Activated naive CD8-positive, alpha-beta T cell treated with anti-CD3 and anti-CD28 coated beads for 36 hours (primary cell): ENCODE measurements at regions not wholly inside any gene's neighbourhood (a gene's known extent, or its start where the extent isn't known, plus 50 kb on each side); places are given as distances from the start of the nearest gene placed in this dataset.

Experiments used
- DNase-seq: peaks from one replicate; pipeline ENCODE4 v3.0.0; 2021
- H3K27ac Mint-ChIP-seq: one replicate; pipeline ENCODE4 v1.8.0; 2022; ENCODE audit warnings: mild to moderate bottlenecking, moderate library complexity, mixed read lengths
- H3K27me3 Mint-ChIP-seq: one replicate; pipeline ENCODE4 v1.8.0; 2022; ENCODE audit warnings: mild to moderate bottlenecking, mixed read lengths
- H3K36me3 Mint-ChIP-seq: one replicate; pipeline ENCODE4 v1.8.0; 2021; ENCODE audit warnings: mild to moderate bottlenecking, mixed read lengths
- H3K4me1 Mint-ChIP-seq: one replicate; pipeline ENCODE4 v1.8.0; 2021; ENCODE audit warnings: mixed read lengths
- H3K4me3 Mint-ChIP-seq: one replicate; pipeline ENCODE4 v1.8.0; 2022; ENCODE audit warnings: mild to moderate bottlenecking, moderate library complexity, mixed read lengths
- H3K9me3 Mint-ChIP-seq: one replicate; pipeline ENCODE4 v1.8.0; 2022; ENCODE audit warnings: mixed read lengths

- Mint-ChIP-seq H3K36me3 (no peaks in the 10 kb centered on the region), H3K27ac (no peak overlapping the region), H3K27me3 (no peaks in the 10 kb centered on the region), H3K4me3 (no peak overlapping the region), H3K9me3 (no peaks in the 10 kb centered on the region), H3K4me1 (no peaks in the 10 kb centered on the region)
- no peak for DNase-seq
Observed at GRCh38 chr4:71288875-71289274, 49.9 kb upstream of the SLC4A4 start.
